HepG2 (cell line): ENCODE measurements at regions not wholly inside any gene's neighbourhood (a gene's known extent, or its start where the extent isn't known, plus 50 kb on each side); places are given as distances from the start of the nearest gene placed in this dataset.
A peak's percentile ranks its signal among the peaks of the same experiment; 100 is the strongest.

Experiments
- ATAC-seq: fragments of 200-7000 bp; cut with Tn5 transposase; 3 replicates; pipeline ENCODE4 v1.9.1; 2020; ENCODE audit warnings: mild to moderate bottlenecking, moderate library complexity
- BruUV-seq: library from RNA; stranded (reverse); fragments of 400-500 nt; replicated peaks from 2 replicates; lab custom pipeline; 2021; lab: Mats Ljungman, UMichigan
- CTCF ChIA-PET: fragments of 300-600 bp; formaldehyde crosslinking; extraction: SDS; loops from one replicate; lab custom pipeline; 2021; ENCODE audit warnings: low total read pairs, inconsistent platforms, low intra/inter-chr PET ratio; lab: Yijun Ruan, JAX
- POLR2A ChIA-PET: fragments of 350-600 bp; sonication (Branson Sonifier 250); formaldehyde crosslinking; loops from one replicate; lab custom pipeline; 2020; ENCODE audit warnings: antibody characterized with exemption, inconsistent platforms; lab: Yijun Ruan, JAX
- DNase-seq: peaks from one replicate; pipeline ENCODE4 v3.0.0-alpha.2; 2015; ENCODE audit warnings: low spot score
- FAIRE-seq: peaks from 3 replicates; lab custom pipeline; 2011; peaks lifted over from hg19 to GRCh38; lab: Jason Lieb, UNC
- H2AFZ ChIP-seq: one replicate; pipeline ENCODE4 v1.6.1; 2011; ENCODE audit warnings: low read length, inconsistent platforms
- H3K27ac ChIP-seq: fragments of 300-600 bp; 3 replicates; pipeline ENCODE4 v1.8.0; 2011; ENCODE audit warnings: mixed run types, mild to moderate bottlenecking, mixed read lengths, low read length, inconsistent platforms; ENCODE audit not compliant: insufficient read depth; ENCODE audit errors: extremely low read length
- H3K27me3 ChIP-seq, 2 experiments: fragments of 200-600 bp in 1 of 2; 2 replicates in 1 of 2; 3 replicates in 1 of 2; pipeline versions ENCODE4 v1.6.0 to v1.8.0; 2011; ENCODE audit warnings: low read length in 2 of 2, mild to moderate bottlenecking in 2 of 2, moderate library complexity in 2 of 2, inconsistent platforms in 1 of 2; ENCODE audit not compliant: insufficient read depth in 2 of 2, control insufficient read depth in 1 of 2
- H3K36me3 ChIP-seq, 2 experiments: fragments of 200-600 bp in 1 of 2; replicated peaks in 1 of 2; 2 replicates in 1 of 2; 3 replicates in 1 of 2; pipeline versions ENCODE4 v1.5.1 to v1.8.0; 2011; ENCODE audit warnings: low read length in 2 of 2, inconsistent platforms in 1 of 2; ENCODE audit not compliant: insufficient read depth in 2 of 2, control insufficient read depth in 1 of 2
- H3K4me1 ChIP-seq: 2 replicates; pipeline ENCODE4 v1.5.1; 2012; ENCODE audit warnings: low read length, inconsistent platforms; ENCODE audit not compliant: insufficient read depth
- H3K4me2 ChIP-seq: 2 replicates; pipeline ENCODE4 v1.6.0; 2011; ENCODE audit warnings: low read depth, low read length, inconsistent platforms
- H3K4me3 ChIP-seq, 3 experiments: fragments of 200-600 bp in 1 of 3; sonication (generic), shearing (Covaris generic) in 1 of 3; replicated peaks in 1 of 3; 2 replicates each; pipeline ENCODE4 v1.5.1; 2011 to 2016; ENCODE audit warnings: low read length in 3 of 3, inconsistent platforms in 2 of 3, low read depth in 2 of 3, mild to moderate bottlenecking in 2 of 3, control low read depth in 1 of 3, mixed read lengths in 1 of 3; ENCODE audit not compliant: insufficient read depth in 1 of 3
- H3K79me2 ChIP-seq: one replicate; pipeline ENCODE4 v1.6.1; 2011; ENCODE audit warnings: low read length, inconsistent platforms; ENCODE audit not compliant: insufficient read depth
- H3K9ac ChIP-seq: 2 replicates; pipeline ENCODE4 v1.6.0; 2011; ENCODE audit warnings: mild to moderate bottlenecking, low read depth, low read length, inconsistent platforms; ENCODE audit not compliant: insufficient read depth
- H3K9me3 ChIP-seq: 2 replicates; pipeline ENCODE4 v1.5.1; 2012; ENCODE audit warnings: mild to moderate bottlenecking, low read length
- H4K20me1 ChIP-seq: 2 replicates; pipeline ENCODE4 v1.6.0; 2011; ENCODE audit warnings: inconsistent platforms, mild to moderate bottlenecking, low read length, moderate library complexity; ENCODE audit not compliant: insufficient read depth
- CREM ChIP-seq, 2 experiments: sonication (generic) in 1 of 2; formaldehyde crosslinking in 1 of 2; IDR thresholded peaks; 2 replicates each; pipeline versions ENCODE4 v1.4.0 to v1.6.1; 2016 to 2020; ENCODE audit warnings: antibody characterized with exemption in 1 of 2, mild to moderate bottlenecking in 1 of 2, missing genetic modification reagents in 1 of 2
- DMAP1 ChIP-seq: IDR thresholded peaks from 2 replicates; pipeline ENCODE4 v1.6.1; 2016
- ELF1 ChIP-seq: sonication (generic); formaldehyde crosslinking; IDR thresholded peaks from 2 replicates; pipeline ENCODE4 v1.4.0; 2020; ENCODE audit warnings: missing genetic modification reagents
- FOXJ3 ChIP-seq: sonication (generic); formaldehyde crosslinking; IDR thresholded peaks from 2 replicates; pipeline ENCODE4 v1.4.0; 2020; ENCODE audit warnings: missing genetic modification reagents, mild to moderate bottlenecking, borderline replicate concordance
- GATA4 ChIP-seq: sonication (generic); IDR thresholded peaks from 2 replicates; pipeline ENCODE4 v1.6.1; 2016; ENCODE audit warnings: antibody characterized with exemption, low read depth, borderline replicate concordance
- MAF1 ChIP-seq: sonication (generic); formaldehyde crosslinking; IDR thresholded peaks from 2 replicates; pipeline ENCODE4 v1.5.0; 2020; ENCODE audit warnings: missing genetic modification reagents, borderline replicate concordance
- MBD4 ChIP-seq: IDR thresholded peaks from 2 replicates; pipeline ENCODE4 v1.6.1; 2012; ENCODE audit warnings: low read length, inconsistent platforms, borderline replicate concordance
- NCOA2 ChIP-seq: sonication (generic); formaldehyde crosslinking; IDR thresholded peaks from 2 replicates; pipeline ENCODE4 v1.8.0; 2022; ENCODE audit warnings: inconsistent platforms
- PRDM15 ChIP-seq: sonication (generic); formaldehyde crosslinking; IDR thresholded peaks from 2 replicates; pipeline ENCODE4 v1.4.0; 2020; ENCODE audit warnings: missing genetic modification reagents
- SIX4 ChIP-seq: sonication (generic); formaldehyde crosslinking; IDR thresholded peaks from 2 replicates; pipeline ENCODE4 v1.4.0; 2020; ENCODE audit warnings: missing genetic modification reagents
- TFDP2 ChIP-seq: sonication (generic); formaldehyde crosslinking; IDR thresholded peaks from 2 replicates; pipeline ENCODE4 v1.4.0; 2020; ENCODE audit warnings: missing genetic modification reagents
- TGIF2 ChIP-seq: IDR thresholded peaks from 2 replicates; pipeline ENCODE4 v1.6.1; 2016; ENCODE audit warnings: control low read depth, missing compliant biosample characterization
- ZFP36L2 ChIP-seq: sonication (generic); formaldehyde crosslinking; IDR thresholded peaks from 2 replicates; pipeline ENCODE4 v1.4.0; 2020; ENCODE audit warnings: missing genetic modification reagents
- ZMYM3 ChIP-seq: sonication (generic); formaldehyde crosslinking; IDR thresholded peaks from 2 replicates; pipeline ENCODE4 v1.5.1; 2020; ENCODE audit warnings: mild to moderate bottlenecking, missing genetic modification reagents
- ZNF18 ChIP-seq: sonication (generic); formaldehyde crosslinking; IDR thresholded peaks from 2 replicates; pipeline ENCODE4 v1.8.0; 2022; ENCODE audit warnings: mild to moderate bottlenecking, missing genetic modification reagents; ENCODE audit not compliant: insufficient replicate concordance
- ZNF207 ChIP-seq: fragments of 450-650 bp; IDR thresholded peaks from 2 replicates; pipeline ENCODE4 v1.6.1; 2016; ENCODE audit warnings: antibody characterized with exemption, borderline replicate concordance
- ZNF569 ChIP-seq: sonication (generic); formaldehyde crosslinking; IDR thresholded peaks from 2 replicates; pipeline ENCODE4 v1.5.0; 2020; ENCODE audit warnings: mild to moderate bottlenecking, missing genetic modification reagents, moderate library complexity, borderline replicate concordance
- ZNF570 ChIP-seq: sonication (generic); formaldehyde crosslinking; IDR thresholded peaks from 2 replicates; pipeline ENCODE4 v1.4.0; 2020; ENCODE audit warnings: mild to moderate bottlenecking, missing genetic modification reagents, borderline replicate concordance
- WGBS: methylation state at CpG from one replicate; pipeline ENCODE4 v1.1.6; 2017; ENCODE audit warnings: low lambda C conversion rate; 5-methylcytosine and 5-hydroxymethylcytosine counted together
- in situ Hi-C: cut with HindIII; loops from 2 replicates; pipeline ENCODE4 v1.10.0; 2017; ENCODE audit warnings: low pct_unique_long_range_greater_than_20kb; ENCODE audit not compliant: extremely low pct_ligation_motif_present
- intact Hi-C: fragments of 100-400 bp; cut with micrococcal nuclease; formaldehyde crosslinking; loops from one replicate; pipeline ENCODE4 v1.10.0; 2022; ENCODE audit not compliant: unreplicated experiment

GRCh38 chr18:39346916-39347315 is 1781.3 kb upstream of the CELF4 start (continued):
- TF ChIP-seq PRDM15 (CRISPR knock-in tag), result no peak
- no peak for TF ChIP-seq ZNF18 (CRISPR knock-in tag)

- in situ Hi-C loops, result no loop called here
- DNase-seq (no peak), ATAC-seq (no peak), FAIRE-seq (no peak)
- H3K9me3 ChIP-seq, result no peaks in the 10 kb centered on the region
- H3K4me3 ChIP-seq, result no peak overlapping the region
- 92% methylated on average over 2 of the region's 2 CpGs for WGBS
- no peaks in the 10 kb centered on the region for H3K79me2 ChIP-seq
- H3K9ac ChIP-seq, result no peak overlapping the region
- no peaks in the 10 kb centered on the region for H3K36me3 ChIP-seq
- no TSS peak for BruUV-seq
- H3K27ac ChIP-seq, result peak overlapping the region; percentile 53
- no peak for TF ChIP-seq FOXJ3 (CRISPR knock-in tag)
- TF ChIP-seq MBD4, result no peak
- TF ChIP-seq ZNF207, result no peak
- no peak for TF ChIP-seq TFDP2
- TF ChIP-seq CREM (IDR thresholded peaks at IDR 0.05), result no peak
- TF ChIP-seq CREM (CRISPR knock-in tag; IDR thresholded peaks at IDR 0.05), result no peak
- TF ChIP-seq ZMYM3 (CRISPR knock-in tag), result no peak
- TF ChIP-seq ZNF570, result no peak
- TF ChIP-seq ELF1 (CRISPR knock-in tag), result no peak
- no peak for TF ChIP-seq ZNF569
- no peak for TF ChIP-seq SIX4 (CRISPR knock-in tag)
- no peak for TF ChIP-seq DMAP1 (CRISPR knock-in tag)
- no peak for TF ChIP-seq ZFP36L2
- TF ChIP-seq TGIF2, result no peak
- no peak for TF ChIP-seq GATA4
- TF ChIP-seq NCOA2 (CRISPR knock-in tag), result no peak
- TF ChIP-seq MAF1 (CRISPR knock-in tag), result no peak
- ChIA-PET POLR2A (no interaction called here), CTCF (no interaction called here)
- intact Hi-C loops, result no loop called here
- peaks cover 52% of the 10 kb centered on the region for H3K4me1 ChIP-seq
- no peak overlapping the region for H3K4me2 ChIP-seq
- no peak overlapping the region for H2AFZ ChIP-seq
- no peaks in the 10 kb centered on the region for H3K27me3 ChIP-seq
- no peaks in the 10 kb centered on the region for H4K20me1 ChIP-seq
Observed at GRCh38 chr18:39345321-39345720, 1779.7 kb upstream of the CELF4 start.
